ENCODE measurements at regions not wholly inside any gene's neighbourhood (a gene's known extent, or its start where the extent isn't known, plus 50 kb on each side); places are given as distances from the start of the nearest gene placed in this dataset.

DNA sequence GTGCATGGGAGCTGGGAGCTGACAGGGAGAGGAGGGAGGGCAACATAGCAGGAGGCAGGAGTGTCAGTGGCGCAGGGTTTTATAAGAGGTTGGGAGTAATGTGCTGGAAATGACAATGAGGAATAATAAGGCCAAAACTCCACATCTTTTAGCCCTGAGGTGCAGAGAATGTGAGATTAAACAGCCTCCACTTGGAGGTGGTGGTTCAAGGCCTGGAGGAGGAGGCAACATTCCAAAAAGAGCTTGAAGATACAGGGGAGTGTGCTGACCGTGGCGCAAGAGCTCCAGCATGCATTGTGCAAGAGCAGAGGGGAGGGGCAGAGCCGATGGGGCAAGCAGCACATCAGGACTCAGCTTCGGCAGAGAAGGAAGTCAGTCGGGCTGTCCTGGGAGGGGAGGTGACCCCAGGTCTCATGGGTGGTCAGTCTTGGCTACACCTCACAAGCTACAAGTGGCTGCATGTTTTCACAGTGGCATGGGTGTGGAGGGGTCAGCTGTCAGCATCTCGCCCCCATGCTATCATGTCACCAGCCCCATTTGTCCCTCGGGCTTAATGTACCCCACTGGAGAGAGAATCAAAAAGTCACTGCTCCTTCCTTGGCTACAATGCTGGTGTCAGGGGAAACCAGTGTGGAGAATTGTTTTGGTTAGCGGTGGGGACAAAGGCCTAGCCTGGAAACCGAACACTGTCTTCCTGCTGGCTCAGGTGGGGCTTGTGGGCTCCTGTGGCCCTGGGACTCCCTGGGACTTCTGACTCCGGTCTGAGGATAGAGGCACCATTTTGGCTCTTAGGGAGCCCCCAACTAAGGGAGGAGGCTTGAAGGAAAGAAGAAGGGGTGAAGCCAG, 208.0 kb downstream of the ZFP36L2 start:
- no peak for TF ChIP-seq RAD21 (IDR thresholded peaks at IDR 0.05; ENCODE audit: low read depth)
- no peak for TF ChIP-seq TAF1 (IDR thresholded peaks at IDR 0.05; ENCODE audit: low read depth)
- TF ChIP-seq EP300 (IDR thresholded peaks at IDR 0.05; ENCODE audit: borderline replicate concordance) = no peak
- TF ChIP-seq YY1 (IDR thresholded peaks at IDR 0.05; ENCODE audit: low read depth) = no peak
- TF ChIP-seq CREB1 (IDR thresholded peaks at IDR 0.05; ENCODE audit: low read depth) = no peak

All from Ishikawa (cell line).